ENCODE measurements at regions not wholly inside any gene's neighbourhood (a gene's known extent, or its start where the extent isn't known, plus 50 kb on each side); places are given as distances from the start of the nearest gene placed in this dataset.
"Not testable (repeated sequence)": the region's sequence is repeated elsewhere in the genome, so short reads cannot be mapped to it uniquely, and the experiment has no call there.

DNA sequence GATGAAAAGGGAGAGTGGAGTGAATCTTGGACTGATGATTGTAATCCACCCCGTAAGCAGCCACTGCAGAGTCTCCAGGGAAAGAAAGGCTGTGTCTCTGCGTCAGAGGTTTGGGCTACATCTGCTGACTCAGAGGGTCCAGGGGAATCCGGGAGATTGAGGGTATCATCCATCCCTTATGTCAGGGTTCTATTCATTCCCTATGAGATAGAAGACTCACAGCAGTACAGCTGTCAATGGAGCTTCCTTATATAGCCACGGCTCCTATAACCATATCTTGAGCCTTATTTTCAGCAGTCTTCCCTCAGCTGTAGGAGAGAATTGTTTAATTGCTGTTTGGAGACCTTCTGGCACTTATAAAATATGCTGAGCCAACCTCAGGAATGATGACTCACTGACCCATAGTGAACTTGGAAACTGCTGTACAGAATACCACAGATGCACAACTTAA lies 558.2 kb upstream of the PFKP start:
- Mint-ChIP-seq H3K4me1 (ENCODE audit: insufficient read depth, unreplicated experiment) (peaks cover 10% of the 10 kb centered on the region), H3K27ac (ENCODE audit: low read depth, unreplicated experiment) (no peak overlapping the region), H3K9me3 (ENCODE audit: unreplicated experiment) (no peaks in the 10 kb centered on the region), H3K27me3 (ENCODE audit: insufficient read depth, unreplicated experiment) (no peaks in the 10 kb centered on the region), H3K36me3 (ENCODE audit: insufficient read depth, unreplicated experiment) (no peaks in the 10 kb centered on the region), H3K4me3 (ENCODE audit: unreplicated experiment) (no peak overlapping the region)
- DNase-seq (ENCODE audit: unreplicated experiment), result peak; percentile 49
- ChIA-PET CTCF (no interaction called here), POLR2A (interaction anchor here (1.5 kb wide), 1 partner anchor 46 kb away, joined by 3 read pairs; no protein-coding TSS in a partner anchor)
- no TSS peak for BruUV-seq (replicated peaks)
- TF ChIP-seq, protein P1, sequence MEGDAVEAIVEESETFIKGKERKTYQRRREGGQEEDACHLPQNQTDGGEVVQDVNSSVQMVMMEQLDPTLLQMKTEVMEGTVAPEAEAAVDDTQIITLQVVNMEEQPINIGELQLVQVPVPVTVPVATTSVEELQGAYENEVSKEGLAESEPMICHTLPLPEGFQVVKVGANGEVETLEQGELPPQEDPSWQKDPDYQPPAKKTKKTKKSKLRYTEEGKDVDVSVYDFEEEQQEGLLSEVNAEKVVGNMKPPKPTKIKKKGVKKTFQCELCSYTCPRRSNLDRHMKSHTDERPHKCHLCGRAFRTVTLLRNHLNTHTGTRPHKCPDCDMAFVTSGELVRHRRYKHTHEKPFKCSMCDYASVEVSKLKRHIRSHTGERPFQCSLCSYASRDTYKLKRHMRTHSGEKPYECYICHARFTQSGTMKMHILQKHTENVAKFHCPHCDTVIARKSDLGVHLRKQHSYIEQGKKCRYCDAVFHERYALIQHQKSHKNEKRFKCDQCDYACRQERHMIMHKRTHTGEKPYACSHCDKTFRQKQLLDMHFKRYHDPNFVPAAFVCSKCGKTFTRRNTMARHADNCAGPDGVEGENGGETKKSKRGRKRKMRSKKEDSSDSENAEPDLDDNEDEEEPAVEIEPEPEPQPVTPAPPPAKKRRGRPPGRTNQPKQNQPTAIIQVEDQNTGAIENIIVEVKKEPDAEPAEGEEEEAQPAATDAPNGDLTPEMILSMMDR (IDR thresholded peaks at IDR 0.05; ENCODE audit: unreplicated experiment), result no peak
- intact Hi-C loops (cut with micrococcal nuclease), result loop anchor here (10.0 kb wide), 1 partner anchor 774 kb away; the partner anchor contains the start of gene ADARB2

DNA sequence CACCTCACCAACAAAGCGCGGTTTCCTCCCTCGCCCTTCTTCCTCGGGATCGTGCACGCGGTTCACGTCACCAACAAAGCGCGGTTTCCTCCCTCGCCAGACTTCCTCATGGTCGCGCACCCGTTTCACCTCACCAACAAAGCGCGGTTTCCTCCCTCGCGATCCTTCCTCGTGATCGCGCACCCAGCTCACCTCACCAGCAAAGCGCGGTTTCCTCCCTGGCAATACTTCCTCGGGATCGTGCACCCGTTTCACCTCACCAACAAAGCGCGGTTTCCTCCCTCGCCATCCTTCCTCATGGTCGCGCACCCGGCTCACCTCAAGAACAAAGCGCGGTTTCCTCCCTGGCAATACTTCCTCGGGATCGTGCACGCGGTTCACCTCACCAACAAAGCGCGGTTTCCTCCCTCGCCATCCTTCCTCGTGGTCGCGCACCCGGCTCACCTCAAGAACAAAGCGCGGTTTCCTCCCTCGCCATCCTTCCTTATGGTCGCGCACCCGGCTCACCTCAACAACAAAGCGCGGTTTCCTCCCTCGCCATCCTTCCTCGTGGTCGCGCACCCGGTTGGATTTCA lies 565.9 kb upstream of the PFKP start:
- peaks cover 15% of the 10 kb centered on the region for H3K9me3 Mint-ChIP-seq (ENCODE audit: unreplicated experiment)
- H3K4me3 Mint-ChIP-seq (ENCODE audit: unreplicated experiment); H3K4me1 Mint-ChIP-seq (ENCODE audit: insufficient read depth, unreplicated experiment); H3K27me3 Mint-ChIP-seq (ENCODE audit: insufficient read depth, unreplicated experiment); H3K27ac Mint-ChIP-seq (ENCODE audit: low read depth, unreplicated experiment); H3K36me3 Mint-ChIP-seq (ENCODE audit: insufficient read depth, unreplicated experiment); CTCF ChIA-PET; DNase-seq (ENCODE audit: unreplicated experiment); BruUV-seq (replicated peaks); POLR2A ChIA-PET: not testable (repeated sequence)
- intact Hi-C loops (cut with micrococcal nuclease), result loop anchor here (10.0 kb wide), 1 partner anchor 767 kb away; the partner anchor contains the start of gene ADARB2

DNA sequence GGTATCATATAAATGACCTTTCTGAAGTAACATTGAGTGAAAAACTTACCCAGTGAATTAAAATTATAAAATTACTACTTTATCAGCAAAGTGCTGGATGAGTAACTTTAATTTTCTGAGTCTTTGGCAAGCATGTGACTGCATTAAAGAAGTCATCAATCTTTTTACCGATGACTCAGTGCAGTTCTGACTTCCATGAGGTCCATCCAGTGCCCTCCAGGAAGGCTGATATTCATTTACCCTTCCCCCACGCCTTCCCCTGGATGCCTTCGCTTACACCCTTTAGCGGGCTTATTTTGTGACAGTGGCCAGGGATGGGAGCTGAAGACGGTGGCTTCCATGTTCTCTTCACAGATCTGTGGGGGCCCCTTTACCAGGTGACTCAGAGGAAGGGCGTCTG lies 572.9 kb upstream of the PFKP start:
- DNase-seq (ENCODE audit: unreplicated experiment), result no peak
- Mint-ChIP-seq H3K27ac (ENCODE audit: low read depth, unreplicated experiment) (no peak overlapping the region), H3K4me3 (ENCODE audit: unreplicated experiment) (no peak overlapping the region), H3K36me3 (ENCODE audit: insufficient read depth, unreplicated experiment) (no peaks in the 10 kb centered on the region), H3K9me3 (ENCODE audit: unreplicated experiment) (peaks cover 7% of the 10 kb centered on the region), H3K4me1 (ENCODE audit: insufficient read depth, unreplicated experiment) (no peaks in the 10 kb centered on the region), H3K27me3 (ENCODE audit: insufficient read depth, unreplicated experiment) (no peaks in the 10 kb centered on the region)
- TF ChIP-seq, protein P1 (IDR thresholded peaks at IDR 0.05; ENCODE audit: unreplicated experiment), result no peak
- no TSS peak for BruUV-seq (replicated peaks)
- ChIA-PET POLR2A (interaction anchor here (0.6 kb wide), 1 partner anchor 151 kb away, joined by 3 read pairs; no protein-coding TSS in a partner anchor), CTCF (interaction anchor here (0.6 kb wide), 1 partner anchor 18 kb away, joined by 3 read pairs; no protein-coding TSS in a partner anchor)
- intact Hi-C loops (cut with micrococcal nuclease), result no loop called here

DNA sequence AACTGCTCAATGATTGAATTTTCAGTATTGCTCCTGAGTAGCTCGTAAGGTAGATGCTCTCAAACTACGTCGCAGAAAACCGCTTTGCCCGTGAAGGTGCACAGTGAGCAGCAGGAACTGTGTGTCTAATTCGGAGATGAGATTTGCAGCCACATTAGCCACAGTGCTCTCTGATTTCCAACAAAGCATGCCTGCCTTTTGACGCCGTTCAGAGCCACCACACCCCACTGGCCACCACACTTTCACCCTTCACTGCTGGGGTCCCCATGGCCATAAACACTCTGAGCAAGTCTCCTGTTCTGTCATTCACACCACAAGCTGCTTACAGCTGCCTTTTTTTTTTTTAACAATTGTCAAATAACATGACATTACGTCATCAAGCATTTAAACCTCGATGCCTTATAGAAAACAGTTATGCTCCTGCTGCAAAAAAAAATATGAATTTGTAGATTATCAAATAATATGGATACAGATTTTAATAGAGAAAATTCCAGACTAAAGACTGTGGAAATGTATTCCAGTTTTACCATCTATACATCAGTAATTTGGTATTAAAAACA lies 578.8 kb upstream of the PFKP start:
- Mint-ChIP-seq H3K36me3 (ENCODE audit: insufficient read depth, unreplicated experiment) (no peaks in the 10 kb centered on the region), H3K4me1 (ENCODE audit: insufficient read depth, unreplicated experiment) (no peaks in the 10 kb centered on the region), H3K27me3 (ENCODE audit: insufficient read depth, unreplicated experiment) (no peaks in the 10 kb centered on the region), H3K9me3 (ENCODE audit: unreplicated experiment) (no peaks in the 10 kb centered on the region), H3K27ac (ENCODE audit: low read depth, unreplicated experiment) (no peak overlapping the region), H3K4me3 (ENCODE audit: unreplicated experiment) (no peak overlapping the region)
- TF ChIP-seq, protein P1 (IDR thresholded peaks at IDR 0.05; ENCODE audit: unreplicated experiment), result no peak
- ChIA-PET CTCF (interaction anchor here (0.9 kb wide), 1 partner anchor 17 kb away, joined by 3 read pairs; no protein-coding TSS in a partner anchor), POLR2A (no interaction called here)
- no TSS peak for BruUV-seq (replicated peaks)
- intact Hi-C loops (cut with micrococcal nuclease), result no loop called here
- DNase-seq (ENCODE audit: unreplicated experiment), result no peak

All from MCF 10A (cell line).